Pancreas (tissue), 10 donors: ENCODE measurements at regions not wholly inside any gene's neighbourhood (a gene's known extent, or its start where the extent isn't known, plus 50 kb on each side); places are given as distances from the start of the nearest gene placed in this dataset.
"Not testable (repeated sequence)": the region's sequence is repeated elsewhere in the genome, so short reads cannot be mapped to it uniquely, and the experiment has no call there.

ENCODE experiments used
- ATAC-seq, 4 donors: fragments of 200-7000 bp; cut with Tn5 transposase; one replicate each; pipeline versions ENCODE4 v1.8.0 to v1.9.1; 2020; ENCODE audit warnings: mild to moderate bottlenecking in 4 of 4, moderate library complexity in 4 of 4
- DNase-seq, 6 donors: peaks; one replicate each; pipeline ENCODE4 v3.0.0-alpha.2; 2020
- FAIRE-seq: peaks from 2 replicates; lab custom pipeline; 2012; peaks lifted over from hg19 to GRCh38; lab: Jason Lieb, UNC
- H3K27ac ChIP-seq, 4 donors: fragments of 200-600 bp; sonication (generic); 1 replicate in 3 of 4; 2 replicates in 1 of 4; pipeline versions ENCODE4 v1.5.0 to v1.8.0; 2020
- H3K27me3 ChIP-seq, 4 donors: fragments of 200-600 bp; one replicate each; pipeline ENCODE4 v1.8.0; 2021
- H3K36me3 ChIP-seq, 3 donors: fragments of 200-600 bp; sonication (generic) in 1 of 3; one replicate each; pipeline versions ENCODE4 v1.5.0 to v1.8.0; 2020 to 2021
- H3K4me1 ChIP-seq, 3 donors: fragments of 200-600 bp; one replicate each; pipeline ENCODE4 v1.8.0; 2021
- H3K4me3 ChIP-seq, 4 donors: fragments of 200-600 bp; sonication (generic) in 2 of 4; one replicate each; pipeline versions ENCODE4 v1.5.0 to v1.8.0; 2020 to 2021
- H3K9me3 ChIP-seq, 4 donors: fragments of 200-600 bp; one replicate each; pipeline ENCODE4 v1.8.0; 2021
- WGBS, 2 donors: extraction: QIAGEN DNeasy Blood & Tissue Kit; methylation state at CpG; one replicate each; pipeline ENCODE4 v1.1.7; 2013; 5-methylcytosine and 5-hydroxymethylcytosine counted together
- intact Hi-C, 3 donors: fragments of 100-400 bp; cut with DNase I; formaldehyde crosslinking; loops; one replicate each; pipeline versions ENCODE4 v1.11.1 to v1.14.2; 2022
- TF ChIP-seq, protein P1 (sequence below), 4 donors: fragments of 200-600 bp; sonication (generic) in 3 of 4; IDR thresholded peaks; one replicate each; pipeline versions ENCODE4 v1.5.0 to v1.8.0; 2021; ENCODE audit warnings: antibody characterized with exemption in 4 of 4
- donor health status: healthy with polysubstance abuse.
- donor health status: DM: no; HTN: no; CAD: no; lungs with moderate emphysema.
- donor health status: DM: no; HTN: no; CAD: no.
- donor health status: control.
- donor health status: control.
- donor health status: Bipolar disorder and iron deficiency.
- donor health status: DM: yes; HTN: yes; CAD: no.
- donor health status: DM: no; HTN: no; CAD: no.
- donor health status: DM: no; HTN: no; CAD: no.
- donor health status: DM: yes; HTN: yes; CAD: no.

DNA sequence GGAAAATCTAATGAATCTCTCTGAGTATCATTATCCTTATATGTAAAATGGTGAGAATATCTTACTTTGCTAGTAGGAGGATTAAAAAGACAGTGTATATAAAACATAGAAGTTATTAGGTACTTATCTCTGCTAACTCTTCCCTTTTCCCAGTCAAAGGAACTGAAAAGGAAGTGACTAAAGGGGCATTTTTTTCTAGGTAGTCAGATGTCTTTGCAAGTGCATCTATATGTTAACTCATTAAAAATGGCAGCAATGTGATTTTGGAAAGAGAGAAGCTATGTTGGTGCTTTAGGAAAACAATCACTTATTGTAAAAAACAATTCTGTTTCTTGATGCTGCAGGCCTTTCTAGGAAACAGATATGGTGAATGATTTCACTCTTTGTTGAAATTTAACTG is 180.9 kb downstream of the SAMD5 start:
- Histone ChIP-seq H3K4me1 (no peaks in the 10 kb centered on the region), H3K36me3 (no peaks in the 10 kb centered on the region), H3K9me3 (no peaks in the 10 kb centered on the region), H3K4me3 (no peak overlapping the region), H3K27me3 (no peaks in the 10 kb centered on the region), H3K27ac (no peak overlapping the region)
- intact Hi-C loops: no loop called here
- ATAC-seq: no peak
- no peak for DNase-seq
- no peak for FAIRE-seq
- TF ChIP-seq, protein P1, sequence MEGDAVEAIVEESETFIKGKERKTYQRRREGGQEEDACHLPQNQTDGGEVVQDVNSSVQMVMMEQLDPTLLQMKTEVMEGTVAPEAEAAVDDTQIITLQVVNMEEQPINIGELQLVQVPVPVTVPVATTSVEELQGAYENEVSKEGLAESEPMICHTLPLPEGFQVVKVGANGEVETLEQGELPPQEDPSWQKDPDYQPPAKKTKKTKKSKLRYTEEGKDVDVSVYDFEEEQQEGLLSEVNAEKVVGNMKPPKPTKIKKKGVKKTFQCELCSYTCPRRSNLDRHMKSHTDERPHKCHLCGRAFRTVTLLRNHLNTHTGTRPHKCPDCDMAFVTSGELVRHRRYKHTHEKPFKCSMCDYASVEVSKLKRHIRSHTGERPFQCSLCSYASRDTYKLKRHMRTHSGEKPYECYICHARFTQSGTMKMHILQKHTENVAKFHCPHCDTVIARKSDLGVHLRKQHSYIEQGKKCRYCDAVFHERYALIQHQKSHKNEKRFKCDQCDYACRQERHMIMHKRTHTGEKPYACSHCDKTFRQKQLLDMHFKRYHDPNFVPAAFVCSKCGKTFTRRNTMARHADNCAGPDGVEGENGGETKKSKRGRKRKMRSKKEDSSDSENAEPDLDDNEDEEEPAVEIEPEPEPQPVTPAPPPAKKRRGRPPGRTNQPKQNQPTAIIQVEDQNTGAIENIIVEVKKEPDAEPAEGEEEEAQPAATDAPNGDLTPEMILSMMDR (IDR thresholded peaks at IDR 0.05): no peak

- H3K36me3 ChIP-seq: no peaks in the 10 kb centered on the region
- H3K27me3 ChIP-seq: no peaks in the 10 kb centered on the region
- DNase-seq (no peak), ATAC-seq (no peak), FAIRE-seq (no peak)
- no peaks in the 10 kb centered on the region for H3K4me1 ChIP-seq
- no peak overlapping the region for H3K4me3 ChIP-seq
- H3K9me3 ChIP-seq: no peaks in the 10 kb centered on the region
- no peak overlapping the region for H3K27ac ChIP-seq
- TF ChIP-seq, protein P1 (IDR thresholded peaks at IDR 0.05): no peak
- 24 to 26% methylated on average over 2 of the region's 2 CpGs for WGBS, 2 donors
- intact Hi-C loops: no loop called here
Observed at GRCh38 chr6:147691446-147691845, 183.0 kb downstream of the SAMD5 start.

- Histone ChIP-seq H3K27ac (no peak overlapping the region), H3K9me3 (no peaks in the 10 kb centered on the region), H3K4me3 (no peak overlapping the region), H3K36me3 (no peaks in the 10 kb centered on the region), H3K4me1 (no peaks in the 10 kb centered on the region), H3K27me3 (no peaks in the 10 kb centered on the region)
- no peak for FAIRE-seq
- DNase-seq: no peak
- WGBS, 2 donors: 74 to 87% methylated on average over 6 of the region's 6 CpGs
- no peak for ATAC-seq
- TF ChIP-seq, protein P1 (IDR thresholded peaks at IDR 0.05): no peak
- intact Hi-C loops: no loop called here
Observed at GRCh38 chr6:147693181-147693580, 184.7 kb downstream of the SAMD5 start.

GRCh38 chr6:147694556-147694955 is 186.1 kb downstream of the SAMD5 start:
- H3K4me1 ChIP-seq, H3K9me3 ChIP-seq, DNase-seq, ATAC-seq, intact Hi-C loops, H3K36me3 ChIP-seq, H3K4me3 ChIP-seq, FAIRE-seq, H3K27me3 ChIP-seq, H3K27ac ChIP-seq: not testable (repeated sequence)
- WGBS, 2 donors: 85 to 90% methylated on average over 3 of the region's 3 CpGs

DNA sequence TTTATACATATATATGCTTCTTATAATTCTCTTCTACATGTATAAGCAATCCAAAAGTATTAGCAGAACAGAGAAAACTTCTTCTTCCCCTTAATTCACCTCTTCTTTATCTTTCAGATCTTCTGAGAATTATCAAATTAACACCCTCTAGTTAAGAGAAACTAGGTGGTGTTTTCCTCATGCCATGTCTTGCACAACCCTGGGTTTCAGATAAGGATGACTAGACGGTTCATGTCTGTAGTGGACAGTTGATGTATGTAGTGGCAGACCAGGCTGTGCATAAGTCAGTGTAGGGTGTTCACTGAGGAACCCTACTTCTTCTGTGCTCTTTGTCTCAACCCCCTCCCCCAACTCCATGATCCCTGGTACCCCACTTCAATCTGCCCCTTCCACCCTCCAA is 187.3 kb downstream of the SAMD5 start:
- DNase-seq: no peak
- Histone ChIP-seq H3K4me1 (peaks cover 0 to 3% (median 0%) of the 10 kb centered on the region in 3 donors), H3K27ac (no peak overlapping the region), H3K4me3 (no peak overlapping the region), H3K9me3 (no peaks in the 10 kb centered on the region), H3K27me3 (no peaks in the 10 kb centered on the region), H3K36me3 (no peaks in the 10 kb centered on the region)
- WGBS, 2 donors: 45 to 71% methylated on average over 1 of the region's 1 CpG
- TF ChIP-seq, protein P1 (IDR thresholded peaks at IDR 0.05): no peak
- intact Hi-C loops: no loop called here
- no peak for ATAC-seq
- FAIRE-seq: no peak

- TF ChIP-seq, protein P1 (IDR thresholded peaks at IDR 0.05): no peak
- WGBS, 2 donors: 73 to 89% methylated on average over 2 of the region's 2 CpGs
- no peak for ATAC-seq
- Histone ChIP-seq H3K36me3 (no peaks in the 10 kb centered on the region), H3K4me3 (no peak overlapping the region), H3K9me3 (no peaks in the 10 kb centered on the region), H3K4me1 (peaks cover 0 to 3% (median 0%) of the 10 kb centered on the region in 3 donors), H3K27me3 (no peaks in the 10 kb centered on the region), H3K27ac (no peak overlapping the region)
- intact Hi-C loops: no loop called here
- no peak for FAIRE-seq
- no peak for DNase-seq
Observed at GRCh38 chr6:147699140-147699539, 190.7 kb downstream of the SAMD5 start.
